ENCODE measurements at regions not wholly inside any gene's neighbourhood (a gene's known extent, or its start where the extent isn't known, plus 50 kb on each side); places are given as distances from the start of the nearest gene placed in this dataset.
"Not testable (repeated sequence)": the region's sequence is repeated elsewhere in the genome, so short reads cannot be mapped to it uniquely, and the experiment has no call there.

- DNase-seq (ENCODE audit: low spot score) = no peak
Measured at GRCh38 chr14:86796221-86797074, 1196.5 kb downstream of the GALC start.

- DNase-seq (ENCODE audit: low spot score) = no peak
Measured at GRCh38 chr14:86794689-86795088, 1198.3 kb downstream of the GALC start.

- DNase-seq (ENCODE audit: low spot score) = no peak
Measured at GRCh38 chr14:86790408-86791364, 1202.3 kb downstream of the GALC start.

- no peak for DNase-seq (ENCODE audit: low spot score)
Measured at GRCh38 chr14:86788224-86788623, 1204.8 kb downstream of the GALC start.

- DNase-seq (ENCODE audit: low spot score) = no peak
Measured at GRCh38 chr14:86787717-86788116, 1205.3 kb downstream of the GALC start.

GRCh38 chr14:86782092-86782580 lies 1210.8 kb downstream of the GALC start:
- DNase-seq (ENCODE audit: low spot score) = no peak

- DNase-seq (ENCODE audit: low spot score) = no peak
Measured at GRCh38 chr14:86780876-86781510, 1212.0 kb downstream of the GALC start.

- no peak for DNase-seq (ENCODE audit: low spot score)
Measured at GRCh38 chr14:86780461-86780860, 1212.5 kb downstream of the GALC start.

GRCh38 chr14:86779416-86779815 lies 1213.6 kb downstream of the GALC start:
- DNase-seq (ENCODE audit: low spot score) = no peak

GRCh38 chr14:86777963-86778602 lies 1214.9 kb downstream of the GALC start:
- no peak for DNase-seq (ENCODE audit: low spot score)

- DNase-seq (ENCODE audit: low spot score) = not testable (repeated sequence)
Measured at GRCh38 chr14:86775896-86776295, 1217.1 kb downstream of the GALC start.

- no peak for DNase-seq (ENCODE audit: low spot score)
Measured at GRCh38 chr14:86774916-86775315, 1218.1 kb downstream of the GALC start.

- no peak for DNase-seq (ENCODE audit: low spot score)
Measured at GRCh38 chr14:86772075-86772474, 1220.9 kb downstream of the GALC start.

- no peak for DNase-seq (ENCODE audit: low spot score)
Measured at GRCh38 chr14:86770186-86770585, 1222.8 kb downstream of the GALC start.

GRCh38 chr14:86766469-86766868 lies 1226.5 kb downstream of the GALC start:
- no peak for DNase-seq (ENCODE audit: low spot score)

- no peak for DNase-seq (ENCODE audit: low spot score)
Measured at GRCh38 chr14:86761611-86762010, 1231.4 kb downstream of the GALC start.

GRCh38 chr14:86756521-86757190 lies 1226.7 kb downstream of the FLRT2 start:
- no peak for DNase-seq (ENCODE audit: low spot score)

- not testable (repeated sequence) for DNase-seq (ENCODE audit: low spot score)
Measured at GRCh38 chr14:86750488-86750887, 1220.5 kb downstream of the FLRT2 start.

GRCh38 chr14:86739761-86740160 lies 1209.8 kb downstream of the FLRT2 start:
- no peak for DNase-seq (ENCODE audit: low spot score)

- not testable (repeated sequence) for DNase-seq (ENCODE audit: low spot score)
Measured at GRCh38 chr14:86731427-86731826, 1201.5 kb downstream of the FLRT2 start.

GRCh38 chr14:86723254-86723624 lies 1193.3 kb downstream of the FLRT2 start:
- no peak for DNase-seq (ENCODE audit: low spot score)
